ENCODE measurements at regions not wholly inside any gene's neighbourhood (a gene's known extent, or its start where the extent isn't known, plus 50 kb on each side); places are given as distances from the start of the nearest gene placed in this dataset.
A peak's percentile ranks its signal among the peaks of the same experiment; 100 is the strongest.

GRCh38 chr19:31418055-31418454 is 68.8 kb upstream of the TSHZ3 start (continued):
- TF ChIP-seq RXRA (IDR thresholded peaks at IDR 0.05; ENCODE audit: insufficient read depth, low read depth, low read length) (no peak), CBX8 (IDR thresholded peaks at IDR 0.05; ENCODE audit: borderline replicate concordance, low read depth, low read length) (no peak), MAFK (IDR thresholded peaks at IDR 0.05; ENCODE audit: low read depth, low read length) (no peak), POLR2A (IDR thresholded peaks at IDR 0.05; ENCODE audit: control extremely low read depth in 1 of 2, low read depth in 2 of 2, low read length in 2 of 2) (peak in 1 of 2 experiments; percentile 25; a peak in 2 of 3 replicates), RBBP5 (IDR thresholded peaks at IDR 0.05; ENCODE audit: borderline replicate concordance, low read depth, low read length) (no peak), JUN (IDR thresholded peaks at IDR 0.05; ENCODE audit: low read depth, low read length) (peak; percentile 48; the same call in 1 of the 2 replicates), CTBP2 (IDR thresholded peaks at IDR 0.05; ENCODE audit: borderline replicate concordance, insufficient read depth, insufficient read length, low read length) (peak; percentile 38), USF2 (IDR thresholded peaks at IDR 0.05; ENCODE audit: low read length) (no peak), SAP30 (IDR thresholded peaks at IDR 0.05; ENCODE audit: insufficient read depth, insufficient replicate concordance, low read length) (no peak), SRF (IDR thresholded peaks at IDR 0.05; ENCODE audit: low read depth, low read length) (no peak), HDAC2 (IDR thresholded peaks at IDR 0.05; ENCODE audit: borderline replicate concordance in 1 of 2, low read depth in 2 of 2, low read length in 2 of 2) (no peak), SP4 (IDR thresholded peaks at IDR 0.05; ENCODE audit: low read length) (no peak), TAF7 (optimal IDR thresholded peaks at IDR 0.05; ENCODE audit: borderline replicate concordance, low read depth, low read length) (no peak), ZNF274 (IDR thresholded peaks at IDR 0.05; ENCODE audit: borderline replicate concordance, extremely low read depth, low read length) (no peak), POU5F1 (IDR thresholded peaks at IDR 0.05; ENCODE audit: low read depth, low read length) (no peak), CHD2 (IDR thresholded peaks at IDR 0.05; ENCODE audit: low read length) (no peak), POLR2AphosphoS5 (IDR thresholded peaks at IDR 0.05; ENCODE audit: low read depth, low read length) (no peak; the same call in 1 of the 2 replicates), EGR1 (IDR thresholded peaks at IDR 0.05; ENCODE audit: borderline replicate concordance, low read depth, low read length) (no peak), BACH1 (IDR thresholded peaks at IDR 0.05; ENCODE audit: low read length) (no peak), SP2 (IDR thresholded peaks at IDR 0.05; ENCODE audit: low read length) (no peak), E2F6 (IDR thresholded peaks at IDR 0.05) (no peak), SUZ12 (IDR thresholded peaks at IDR 0.05; ENCODE audit: low read length) (no peak)
